A673 (cell line): ENCODE measurements at regions not wholly inside any gene's neighbourhood (a gene's known extent, or its start where the extent isn't known, plus 50 kb on each side); places are given as distances from the start of the nearest gene placed in this dataset.

Source experiments
- BruUV-seq: library from RNA; stranded (reverse); fragments of 400-500 nt; replicated peaks from 2 replicates; lab custom pipeline; 2021; lab: Mats Ljungman, UMichigan
- CTCF ChIA-PET: fragments of 300-600 bp; sonication (Branson Sonifier 250); formaldehyde crosslinking; loops from one replicate; lab custom pipeline; 2022; ENCODE audit warnings: antibody characterized with exemption; lab: Charles Lee
- POLR2A ChIA-PET: fragments of 300-600 bp; sonication (Branson Sonifier 250); formaldehyde crosslinking; loops from one replicate; lab custom pipeline; 2022; ENCODE audit warnings: antibody characterized with exemption; ENCODE audit not compliant: low non-redundant PET; lab: Charles Lee
- DNase-seq: peaks from one replicate; pipeline ENCODE4 v3.0.0-alpha.2; 2015; ENCODE audit warnings: low spot score
- H3K27ac ChIP-seq: fragments of 200-600 bp; sonication (generic); 2 replicates; pipeline ENCODE4 v1.5.1; 2016; ENCODE audit warnings: mixed run types, low read depth, mild to moderate bottlenecking, mixed read lengths, antibody characterized with exemption, low read length; ENCODE audit not compliant: poor library complexity, severe bottlenecking
- H3K27me3 ChIP-seq: fragments of 200-600 bp; sonication (generic); replicated peaks from 2 replicates; pipeline ENCODE4 v1.6.1; 2017; ENCODE audit warnings: mixed run types, low read depth, mild to moderate bottlenecking, mixed read lengths, antibody characterized with exemption, low read length; ENCODE audit not compliant: insufficient read depth, poor library complexity
- H3K36me3 ChIP-seq: fragments of 200-600 bp; sonication (generic); 2 replicates; pipeline ENCODE4 v1.6.1; 2016; ENCODE audit warnings: mixed run types, mild to moderate bottlenecking, mixed read lengths, antibody characterized with exemption, low read length; ENCODE audit not compliant: insufficient read depth, poor library complexity, severe bottlenecking
- H3K4me1 ChIP-seq: fragments of 200-600 bp; sonication (generic); 2 replicates; pipeline ENCODE4 v1.6.1; 2017; ENCODE audit warnings: mixed run types, mild to moderate bottlenecking, mixed read lengths, antibody characterized with exemption, low read length; ENCODE audit not compliant: insufficient read depth, poor library complexity, severe bottlenecking
- H3K4me3 ChIP-seq: fragments of 200-600 bp; sonication (generic); 2 replicates; pipeline ENCODE4 v1.5.1; 2016; ENCODE audit warnings: low read depth, mixed run types, mild to moderate bottlenecking, mixed read lengths, low read length; ENCODE audit not compliant: poor library complexity, severe bottlenecking
- H3K9me3 ChIP-seq: fragments of 200-600 bp; sonication (generic); 2 replicates; pipeline ENCODE4 v1.6.1; 2016; ENCODE audit warnings: mixed run types, low read depth, mild to moderate bottlenecking, mixed read lengths, antibody characterized with exemption, low read length; ENCODE audit not compliant: poor library complexity, severe bottlenecking
- CTCF ChIP-seq: fragments of 300-800, 200-600 bp; sonication (generic); conservative IDR thresholded peaks from 2 replicates; pipeline ENCODE4 v1.5.1; 2017; ENCODE audit warnings: low read depth, mild to moderate bottlenecking, antibody characterized with exemption, low read length, moderate library complexity, mixed read lengths
- EZH2 ChIP-seq: fragments of 200-600 bp; sonication (generic); IDR thresholded peaks from 2 replicates; pipeline ENCODE4 v1.6.1; 2017; ENCODE audit warnings: borderline replicate concordance, low read depth, mild to moderate bottlenecking, mixed read lengths, antibody characterized with exemption, low read length; ENCODE audit not compliant: poor library complexity, severe bottlenecking
- intact Hi-C: fragments of 100-400 bp; cut with micrococcal nuclease; formaldehyde crosslinking; loops from one replicate; pipeline ENCODE4 v1.10.0; 2022; ENCODE audit not compliant: unreplicated experiment

- Histone ChIP-seq H3K27me3 (no peaks in the 10 kb centered on the region), H3K4me1 (no peaks in the 10 kb centered on the region), H3K27ac (no peak overlapping the region), H3K9me3 (no peaks in the 10 kb centered on the region), H3K4me3 (no peak overlapping the region), H3K36me3 (no peaks in the 10 kb centered on the region)
- no TSS peak for BruUV-seq
- DNase-seq, result no peak
- intact Hi-C loops, result no loop called here
- ChIA-PET POLR2A (no interaction called here), CTCF (no interaction called here)
- TF ChIP-seq EZH2, result no peak
- no peak for TF ChIP-seq CTCF
These were observed 142.8 kb upstream of the PPP1R2C start for GRCh38 chrX:42920752-42921151.

DNA sequence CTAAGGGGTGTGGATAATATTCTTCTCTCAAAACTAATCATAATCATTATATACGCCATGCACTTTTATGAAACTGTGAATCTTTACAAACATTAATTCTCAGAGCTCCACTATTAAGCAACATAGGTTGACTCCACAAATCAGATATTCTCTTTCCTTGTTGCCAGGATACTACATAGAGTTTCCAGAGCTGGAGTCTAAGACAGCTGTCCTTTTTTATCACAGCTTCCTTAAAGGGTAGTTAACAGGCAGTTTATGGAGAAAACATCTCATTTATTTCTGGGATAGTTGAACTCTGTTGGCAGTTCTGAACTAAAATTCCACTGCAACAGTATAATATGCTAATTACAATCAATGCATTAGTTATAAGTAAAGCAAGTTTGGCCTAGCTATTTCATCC lies 152.1 kb upstream of the PPP1R2C start:
- CTCF ChIA-PET, result no interaction called here
- TF ChIP-seq EZH2 (no peak), CTCF (no peak)
- H3K27ac ChIP-seq, result no peak overlapping the region
- H3K9me3 ChIP-seq, result no peaks in the 10 kb centered on the region
- H3K27me3 ChIP-seq, result no peaks in the 10 kb centered on the region
- POLR2A ChIA-PET, result no interaction called here
- DNase-seq, result no peak
- no TSS peak for BruUV-seq
- intact Hi-C loops, result no loop called here
- no peaks in the 10 kb centered on the region for H3K36me3 ChIP-seq
- no peaks in the 10 kb centered on the region for H3K4me1 ChIP-seq
- no peak overlapping the region for H3K4me3 ChIP-seq

DNA sequence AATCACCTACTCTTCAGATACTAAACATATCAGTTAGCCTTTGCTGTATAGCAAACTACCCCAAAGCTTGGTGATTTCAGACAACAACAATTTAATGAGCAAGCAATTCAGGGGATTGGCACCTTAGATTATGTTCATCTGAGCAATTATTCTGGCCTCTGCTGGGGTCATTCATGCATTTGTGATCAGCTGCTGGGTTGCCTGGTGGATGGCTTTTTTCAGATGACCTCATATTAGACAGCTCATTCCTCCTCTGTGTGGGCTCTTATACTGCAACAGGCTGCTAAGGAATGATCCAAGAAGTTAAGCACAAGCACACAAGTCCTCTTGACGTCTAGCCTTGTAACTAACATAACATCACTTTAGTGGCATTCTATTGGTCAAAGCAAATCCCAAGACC lies 153.0 kb upstream of the PPP1R2C start:
- POLR2A ChIA-PET, result no interaction called here
- Histone ChIP-seq H3K27me3 (no peaks in the 10 kb centered on the region), H3K27ac (no peak overlapping the region), H3K9me3 (no peaks in the 10 kb centered on the region), H3K36me3 (no peaks in the 10 kb centered on the region), H3K4me1 (no peaks in the 10 kb centered on the region), H3K4me3 (no peak overlapping the region)
- BruUV-seq, result no TSS peak
- TF ChIP-seq CTCF, result no peak
- no peak for TF ChIP-seq EZH2
- CTCF ChIA-PET, result no interaction called here
- no peak for DNase-seq
- intact Hi-C loops, result no loop called here
